ENCODE measurements at regions not wholly inside any gene's neighbourhood (a gene's known extent, or its start where the extent isn't known, plus 50 kb on each side); places are given as distances from the start of the nearest gene placed in this dataset.

DNA sequence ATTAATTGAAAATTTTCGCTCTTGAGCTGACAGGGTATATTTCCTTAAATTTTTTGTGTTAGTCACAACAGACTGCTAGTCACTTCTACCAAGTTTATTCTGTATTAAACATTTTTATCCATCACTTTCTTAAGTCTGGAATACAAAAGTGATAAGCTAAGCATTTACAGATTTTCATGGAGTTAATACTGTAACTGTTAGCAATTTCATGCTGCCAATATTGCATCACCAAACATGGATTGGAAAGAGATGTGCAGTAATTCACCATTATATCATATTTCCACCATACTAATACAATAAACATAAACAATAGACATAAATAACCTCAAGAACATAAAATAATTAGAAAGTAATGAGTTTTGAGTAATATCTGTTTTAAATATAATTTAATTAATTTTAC, 854.0 kb upstream of the CITED2 start:
- no peaks in the 10 kb centered on the region for H3K4me1 ChIP-seq (ENCODE audit: low read length)
- no peaks in the 10 kb centered on the region for H3K79me2 ChIP-seq (ENCODE audit: low read length)
- H3K9me2 ChIP-seq (replicated peaks; ENCODE audit: insufficient read depth, low read length), result no peaks in the 10 kb centered on the region
- no peak for DNase-seq
- no peaks in the 10 kb centered on the region for H3F3A ChIP-seq (ENCODE audit: insufficient read depth, low read length)
- no peak overlapping the region for H2AFZ ChIP-seq (ENCODE audit: low read length)
- H3K4me2 ChIP-seq (ENCODE audit: low read depth, low read length), result no peak overlapping the region
- no peaks in the 10 kb centered on the region for H4K20me1 ChIP-seq (ENCODE audit: insufficient read depth, low read length)
- no peaks in the 10 kb centered on the region for H3K27me3 ChIP-seq (replicated peaks; ENCODE audit: insufficient read depth, low read length)
- no peaks in the 10 kb centered on the region for H3K36me3 ChIP-seq (replicated peaks; ENCODE audit: insufficient read depth, low read length)
- no peak overlapping the region for H3K9ac ChIP-seq (ENCODE audit: low read length)
- H3K9me3 ChIP-seq (replicated peaks; ENCODE audit: insufficient read depth, low read length), result no peaks in the 10 kb centered on the region
- H3K4me3 ChIP-seq (ENCODE audit: low read length), result no peak overlapping the region
- no peak overlapping the region for H3K27ac ChIP-seq (ENCODE audit: low read length)
- TF ChIP-seq, protein P1, sequence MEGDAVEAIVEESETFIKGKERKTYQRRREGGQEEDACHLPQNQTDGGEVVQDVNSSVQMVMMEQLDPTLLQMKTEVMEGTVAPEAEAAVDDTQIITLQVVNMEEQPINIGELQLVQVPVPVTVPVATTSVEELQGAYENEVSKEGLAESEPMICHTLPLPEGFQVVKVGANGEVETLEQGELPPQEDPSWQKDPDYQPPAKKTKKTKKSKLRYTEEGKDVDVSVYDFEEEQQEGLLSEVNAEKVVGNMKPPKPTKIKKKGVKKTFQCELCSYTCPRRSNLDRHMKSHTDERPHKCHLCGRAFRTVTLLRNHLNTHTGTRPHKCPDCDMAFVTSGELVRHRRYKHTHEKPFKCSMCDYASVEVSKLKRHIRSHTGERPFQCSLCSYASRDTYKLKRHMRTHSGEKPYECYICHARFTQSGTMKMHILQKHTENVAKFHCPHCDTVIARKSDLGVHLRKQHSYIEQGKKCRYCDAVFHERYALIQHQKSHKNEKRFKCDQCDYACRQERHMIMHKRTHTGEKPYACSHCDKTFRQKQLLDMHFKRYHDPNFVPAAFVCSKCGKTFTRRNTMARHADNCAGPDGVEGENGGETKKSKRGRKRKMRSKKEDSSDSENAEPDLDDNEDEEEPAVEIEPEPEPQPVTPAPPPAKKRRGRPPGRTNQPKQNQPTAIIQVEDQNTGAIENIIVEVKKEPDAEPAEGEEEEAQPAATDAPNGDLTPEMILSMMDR (IDR thresholded peaks at IDR 0.05; ENCODE audit: low read length), result no peak
- no peak for TF ChIP-seq EZH2 (optimal IDR thresholded peaks at IDR 0.05; ENCODE audit: low read depth, low read length)
- TF ChIP-seq EZH2phosphoT487 (IDR thresholded peaks at IDR 0.05; ENCODE audit: low read length), result no peak

- Histone ChIP-seq H3F3A (ENCODE audit: insufficient read depth, low read length) (no peaks in the 10 kb centered on the region), H3K4me1 (ENCODE audit: low read length) (no peaks in the 10 kb centered on the region), H3K9me3 (replicated peaks; ENCODE audit: insufficient read depth, low read length) (no peaks in the 10 kb centered on the region), H2AFZ (ENCODE audit: low read length) (no peak overlapping the region), H3K4me3 (ENCODE audit: low read length) (no peak overlapping the region), H3K27me3 (replicated peaks; ENCODE audit: insufficient read depth, low read length) (no peaks in the 10 kb centered on the region), H3K36me3 (replicated peaks; ENCODE audit: insufficient read depth, low read length) (no peaks in the 10 kb centered on the region), H3K9ac (ENCODE audit: low read length) (no peak overlapping the region), H3K4me2 (ENCODE audit: low read depth, low read length) (no peak overlapping the region), H4K20me1 (ENCODE audit: insufficient read depth, low read length) (no peaks in the 10 kb centered on the region), H3K79me2 (ENCODE audit: low read length) (no peaks in the 10 kb centered on the region), H3K27ac (ENCODE audit: low read length) (no peak overlapping the region), H3K9me2 (replicated peaks; ENCODE audit: insufficient read depth, low read length) (no peaks in the 10 kb centered on the region)
- no peak for DNase-seq
- TF ChIP-seq, protein P1 (IDR thresholded peaks at IDR 0.05; ENCODE audit: low read length), result no peak
- TF ChIP-seq EZH2 (optimal IDR thresholded peaks at IDR 0.05; ENCODE audit: low read depth, low read length) (no peak), EZH2phosphoT487 (IDR thresholded peaks at IDR 0.05; ENCODE audit: low read length) (no peak)
These were observed 852.2 kb upstream of the CITED2 start for GRCh38 chr6:140226637-140227036.

DNA sequence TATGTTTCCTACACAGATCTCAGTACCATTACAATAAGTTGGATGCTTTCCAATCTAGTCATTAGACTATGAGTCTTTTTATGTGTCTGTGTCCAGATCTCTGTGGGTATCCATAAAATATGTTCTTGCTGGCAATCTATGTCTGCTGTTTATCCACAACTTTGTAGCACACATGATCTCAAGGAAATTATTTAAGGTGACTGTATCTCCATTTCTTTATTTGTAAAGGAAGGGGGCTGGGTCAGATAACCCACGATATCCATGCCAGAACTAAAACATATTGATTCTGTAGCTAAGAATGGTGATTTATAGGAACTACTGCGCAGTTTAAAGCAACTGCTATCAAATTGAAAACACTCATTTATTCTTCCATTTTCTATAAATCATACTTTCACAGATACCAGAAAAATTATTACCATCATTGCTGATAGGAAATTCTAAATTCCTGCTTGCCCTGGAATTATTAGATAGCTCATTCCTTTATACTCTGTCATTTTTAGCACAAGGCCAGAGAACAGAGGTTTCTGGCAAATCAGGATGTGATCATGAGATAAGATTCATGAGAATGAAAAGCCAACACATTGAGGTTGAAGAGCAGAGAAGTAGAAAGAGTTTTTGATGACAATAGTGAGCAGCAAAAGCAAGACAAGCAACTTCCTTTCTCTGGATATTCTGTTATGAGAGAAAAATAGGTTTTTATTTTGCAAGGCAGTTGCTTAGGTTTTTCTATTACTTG, 851.4 kb upstream of the CITED2 start:
- Histone ChIP-seq H3K27ac (ENCODE audit: low read length) (no peak overlapping the region), H3K9me2 (replicated peaks; ENCODE audit: insufficient read depth, low read length) (no peaks in the 10 kb centered on the region), H3F3A (ENCODE audit: insufficient read depth, low read length) (no peaks in the 10 kb centered on the region), H3K4me2 (ENCODE audit: low read depth, low read length) (no peak overlapping the region), H3K9me3 (replicated peaks; ENCODE audit: insufficient read depth, low read length) (no peaks in the 10 kb centered on the region), H3K79me2 (ENCODE audit: low read length) (no peaks in the 10 kb centered on the region), H3K4me1 (ENCODE audit: low read length) (no peaks in the 10 kb centered on the region), H2AFZ (ENCODE audit: low read length) (no peak overlapping the region), H3K9ac (ENCODE audit: low read length) (no peak overlapping the region), H3K4me3 (ENCODE audit: low read length) (no peak overlapping the region), H3K27me3 (replicated peaks; ENCODE audit: insufficient read depth, low read length) (no peaks in the 10 kb centered on the region), H3K36me3 (replicated peaks; ENCODE audit: insufficient read depth, low read length) (no peaks in the 10 kb centered on the region), H4K20me1 (ENCODE audit: insufficient read depth, low read length) (no peaks in the 10 kb centered on the region)
- TF ChIP-seq EZH2 (optimal IDR thresholded peaks at IDR 0.05; ENCODE audit: low read depth, low read length) (no peak), EZH2phosphoT487 (IDR thresholded peaks at IDR 0.05; ENCODE audit: low read length) (no peak)
- TF ChIP-seq, protein P1 (IDR thresholded peaks at IDR 0.05; ENCODE audit: low read length), result no peak
- no peak for DNase-seq
